HG03175 (cell line): ENCODE measurements at regions not wholly inside any gene's neighbourhood (a gene's known extent, or its start where the extent isn't known, plus 50 kb on each side); places are given as distances from the start of the nearest gene placed in this dataset.

Experiments
- ATAC-seq: cut with Tn5 transposase; IDR thresholded peaks from one replicate; pipeline ENCODE4 v1.9.1; 2021; ENCODE audit warnings: mild to moderate bottlenecking, moderate library complexity; ENCODE audit not compliant: unreplicated experiment

DNA sequence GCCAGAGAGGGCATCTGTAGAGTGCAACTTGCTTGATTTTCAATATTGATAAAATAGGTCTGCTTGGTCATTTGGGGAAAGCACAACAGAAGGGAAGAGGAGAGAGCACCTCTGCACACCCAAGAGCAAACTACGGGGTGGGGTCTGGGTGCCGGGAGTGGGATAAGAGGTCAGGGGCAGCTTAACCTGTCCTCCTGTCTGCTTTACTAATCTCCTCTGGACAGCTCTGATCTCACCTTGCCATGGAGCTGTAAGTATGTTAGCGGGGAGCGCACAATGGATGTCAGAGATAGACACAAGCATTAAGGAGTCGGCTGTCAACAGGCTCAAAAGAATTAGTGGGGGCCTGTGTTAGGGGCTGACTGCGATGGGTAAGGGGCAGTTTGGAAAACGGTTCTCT lies 328.7 kb downstream of the CYRIA start:
- ATAC-seq: no peak

DNA sequence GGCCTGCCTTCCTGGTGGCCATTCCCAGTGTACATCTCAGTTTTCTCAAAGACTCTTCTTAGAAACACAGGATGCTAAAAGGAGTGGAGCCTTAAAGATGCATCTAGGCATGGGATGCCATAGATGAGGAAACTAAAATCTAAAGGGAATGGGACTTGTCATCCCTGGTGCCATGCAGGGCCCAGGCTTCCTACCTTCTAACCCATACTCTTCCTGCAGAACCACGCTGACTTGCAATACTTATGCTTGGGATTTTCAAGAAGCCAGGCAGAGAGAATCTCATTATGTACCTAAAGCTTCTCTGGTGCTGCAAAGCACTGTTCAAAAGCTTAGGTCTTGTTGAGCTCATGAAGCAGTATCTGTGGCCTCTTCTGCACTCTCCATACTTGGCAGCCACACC lies 329.1 kb downstream of the CYRIA start:
- no peak for ATAC-seq

DNA sequence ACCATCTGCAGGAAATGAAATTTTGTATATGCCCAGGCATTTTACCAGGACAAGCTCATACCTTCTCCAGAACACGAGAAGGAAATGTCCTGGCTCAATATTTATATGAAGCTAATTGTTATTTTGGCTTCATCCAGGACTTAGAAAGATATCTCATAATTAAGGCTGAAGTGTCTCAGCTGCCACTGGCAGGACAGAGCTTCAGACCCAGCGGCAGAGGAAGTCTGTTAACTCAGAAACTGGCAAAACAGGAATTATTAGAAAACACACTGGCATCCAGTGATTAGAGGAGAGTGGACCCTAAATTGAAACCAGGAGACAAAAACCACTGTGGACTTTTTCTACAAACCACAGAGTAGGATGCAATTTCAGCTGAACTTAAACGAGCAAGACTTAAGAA lies 329.7 kb downstream of the CYRIA start:
- no peak for ATAC-seq

DNA sequence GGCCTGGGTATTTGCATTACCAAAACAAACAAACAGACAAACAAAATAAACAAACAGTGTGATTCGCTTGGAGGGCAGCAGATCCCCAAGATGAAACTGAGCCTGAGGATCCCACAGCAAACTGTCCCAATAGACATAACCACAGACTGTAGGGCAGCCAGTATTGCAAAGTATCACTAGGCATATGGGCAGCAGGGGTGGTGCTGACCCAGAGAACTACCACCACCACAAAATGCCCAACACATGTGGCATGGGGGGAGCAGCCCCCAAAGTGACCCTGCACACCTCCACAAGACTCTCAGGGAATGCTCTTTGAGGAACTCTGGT lies 330.1 kb downstream of the CYRIA start:
- no peak for ATAC-seq

DNA sequence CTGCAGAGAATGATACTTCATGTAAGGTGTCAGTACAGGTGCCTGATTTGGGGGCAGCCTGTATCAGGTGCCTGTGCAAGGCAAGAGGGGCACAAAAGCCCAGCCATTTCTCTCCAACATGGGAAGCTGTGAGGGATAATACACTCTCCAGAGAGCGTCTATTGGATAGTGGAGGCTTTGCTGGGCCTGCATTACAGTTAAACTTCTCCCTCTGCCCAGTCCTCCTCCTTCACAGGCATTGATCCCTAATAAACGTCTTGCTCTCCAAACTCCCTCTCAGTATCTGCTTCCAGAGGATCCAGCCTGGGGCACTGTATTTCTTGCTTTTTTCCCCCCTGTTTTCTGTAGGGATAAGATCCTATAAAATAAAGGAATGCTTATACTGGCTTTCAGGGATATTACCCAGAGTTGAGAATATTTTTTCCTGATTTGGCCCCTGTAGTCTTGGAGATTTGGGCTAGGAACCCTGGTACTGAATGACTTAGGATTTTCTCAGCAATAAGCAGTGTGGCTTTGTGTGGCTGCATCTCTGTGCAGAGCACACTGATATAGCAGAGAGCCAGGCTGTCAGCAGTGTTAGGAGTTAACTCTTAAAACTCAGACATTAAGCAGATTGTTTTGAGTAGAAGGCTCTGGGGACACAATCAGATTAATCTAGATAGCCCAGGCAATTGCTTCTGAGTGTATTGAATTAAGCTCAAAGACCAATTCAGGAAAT lies 330.6 kb downstream of the CYRIA start:
- no peak for ATAC-seq

DNA sequence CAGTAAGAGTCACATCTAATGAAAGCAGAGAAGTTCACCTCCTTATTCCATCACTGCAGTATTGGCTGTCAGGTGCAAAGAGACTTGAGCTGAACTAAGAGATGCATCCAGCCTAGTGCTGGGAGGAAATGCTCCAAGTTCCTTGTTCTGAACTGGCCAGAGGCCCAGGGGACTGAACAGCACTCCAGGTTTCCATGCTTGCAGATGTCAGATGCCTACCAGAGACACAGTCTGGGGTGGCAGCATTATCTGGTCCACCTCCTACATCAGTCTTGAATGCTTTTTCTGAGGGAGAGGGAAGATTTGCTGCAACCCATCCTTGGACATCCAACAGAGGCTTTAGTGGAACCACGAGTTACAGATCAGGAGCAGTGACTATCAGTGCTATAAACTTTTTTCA lies 331.3 kb downstream of the CYRIA start:
- no peak for ATAC-seq

DNA sequence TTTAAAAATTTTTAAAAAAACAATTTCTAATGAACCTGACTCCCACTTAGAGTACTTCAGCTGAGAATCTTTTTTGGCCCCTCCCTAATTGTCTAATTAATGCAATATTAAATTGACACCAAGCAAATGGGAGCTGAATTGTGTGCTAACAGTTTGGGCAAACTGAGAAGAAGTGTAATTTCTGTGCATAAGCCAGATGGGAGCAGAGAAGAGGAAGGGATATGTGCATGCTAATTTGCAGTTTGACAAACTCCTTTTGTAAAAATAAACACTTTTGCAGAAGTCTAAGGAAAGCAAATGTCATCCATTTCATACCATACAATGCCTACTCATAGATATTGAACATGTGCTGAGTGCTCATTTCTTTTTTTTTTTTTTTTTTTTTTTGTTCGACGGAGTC lies 332.0 kb downstream of the CYRIA start:
- ATAC-seq: no peak

DNA sequence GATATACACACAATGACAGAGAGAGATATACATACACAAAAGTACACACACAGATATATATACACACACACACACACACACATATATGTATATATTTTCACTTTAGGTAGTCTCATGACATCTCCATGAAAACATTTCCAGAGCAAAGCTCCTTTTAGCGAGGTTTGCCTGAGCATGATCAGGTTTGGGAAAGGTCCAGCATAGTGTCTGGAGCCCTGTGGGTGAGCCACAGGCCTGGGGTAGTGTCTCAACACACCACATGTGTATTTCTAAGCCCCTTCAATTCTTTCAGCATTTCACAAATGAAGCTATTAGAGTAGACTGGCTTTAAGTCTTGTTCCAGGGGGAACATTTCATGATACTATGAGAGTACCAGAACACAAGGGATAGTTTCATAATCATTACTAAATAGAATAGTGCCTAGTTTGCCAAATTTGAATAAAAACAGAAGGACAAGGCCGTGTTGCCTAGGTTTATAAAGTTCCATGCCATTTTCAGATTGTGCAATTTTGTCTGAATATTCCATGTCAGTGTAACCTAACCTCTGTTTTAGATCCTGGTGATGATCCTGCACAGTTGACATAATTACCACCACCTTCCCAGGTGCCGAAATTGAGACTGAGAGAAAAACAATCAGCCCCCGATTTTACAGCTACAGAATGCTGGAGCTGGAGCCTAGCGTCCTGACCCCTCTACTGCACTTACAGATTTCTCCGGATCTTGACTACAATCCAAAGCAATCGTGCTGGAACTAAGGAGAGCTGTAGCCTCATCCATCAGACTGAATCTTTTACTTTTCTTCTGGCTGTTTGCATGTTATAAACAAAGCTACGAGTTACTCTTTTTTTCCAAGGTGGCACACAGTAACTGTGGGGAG lies 332.7 kb downstream of the CYRIA start:
- ATAC-seq: no peak

DNA sequence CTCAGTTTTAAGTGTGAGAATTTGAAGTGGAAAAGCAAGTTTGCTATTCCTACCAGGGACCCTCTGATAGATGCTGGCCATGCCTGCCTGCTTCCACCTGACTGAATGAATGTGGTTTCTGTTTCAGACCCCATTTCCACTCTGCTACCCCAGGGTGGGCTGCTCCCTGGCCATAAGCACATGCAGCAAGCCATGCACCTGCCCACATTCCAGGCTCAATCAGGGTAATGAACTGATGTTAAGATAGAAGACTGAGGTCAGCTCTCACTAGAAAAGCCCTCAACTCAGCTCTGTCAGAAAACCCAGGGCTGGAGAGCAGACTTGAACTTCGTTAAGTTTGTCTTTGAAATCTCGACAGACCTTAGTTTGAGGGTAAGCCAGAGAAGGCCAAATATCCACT lies 333.9 kb downstream of the CYRIA start:
- ATAC-seq: no peak

DNA sequence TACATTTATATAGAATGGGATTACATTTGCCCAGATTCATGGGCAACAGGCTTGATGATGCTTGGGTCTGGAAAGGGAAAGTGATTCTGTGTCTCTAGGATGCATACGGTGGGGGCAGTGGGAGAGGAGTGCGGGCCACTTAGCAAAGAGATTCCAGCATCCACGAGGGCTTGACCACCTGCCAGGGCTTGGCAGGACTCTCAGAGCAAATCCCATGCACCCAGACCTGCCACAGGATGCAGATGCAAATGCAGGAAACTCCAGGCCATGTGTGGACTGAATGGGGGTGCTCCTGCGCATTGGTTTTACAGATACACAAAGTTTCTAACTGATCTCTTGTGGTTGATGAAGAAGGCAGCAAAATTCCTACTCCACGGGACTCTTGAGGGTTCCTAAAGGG lies 334.7 kb downstream of the CYRIA start:
- ATAC-seq: no peak

DNA sequence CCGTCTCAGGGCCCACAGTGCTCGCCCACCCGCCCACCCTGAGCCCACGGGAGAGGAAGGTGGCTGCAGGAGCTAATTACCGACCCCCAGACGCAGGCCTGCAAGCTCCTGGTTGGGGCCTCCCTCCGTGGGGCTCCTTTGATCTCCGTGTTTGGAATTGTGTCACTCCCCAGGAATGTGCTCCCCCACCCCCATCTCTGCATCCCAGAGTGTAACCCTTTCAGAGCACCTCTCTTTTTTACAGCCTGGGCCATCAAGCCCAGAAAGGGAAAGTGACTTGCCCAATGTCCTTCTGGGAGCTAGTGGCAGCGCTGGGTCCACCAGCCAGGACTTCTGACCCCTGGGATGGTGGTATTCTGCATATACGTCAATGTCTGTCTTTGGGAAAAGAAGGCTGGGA lies 335.1 kb downstream of the CYRIA start:
- no peak for ATAC-seq

DNA sequence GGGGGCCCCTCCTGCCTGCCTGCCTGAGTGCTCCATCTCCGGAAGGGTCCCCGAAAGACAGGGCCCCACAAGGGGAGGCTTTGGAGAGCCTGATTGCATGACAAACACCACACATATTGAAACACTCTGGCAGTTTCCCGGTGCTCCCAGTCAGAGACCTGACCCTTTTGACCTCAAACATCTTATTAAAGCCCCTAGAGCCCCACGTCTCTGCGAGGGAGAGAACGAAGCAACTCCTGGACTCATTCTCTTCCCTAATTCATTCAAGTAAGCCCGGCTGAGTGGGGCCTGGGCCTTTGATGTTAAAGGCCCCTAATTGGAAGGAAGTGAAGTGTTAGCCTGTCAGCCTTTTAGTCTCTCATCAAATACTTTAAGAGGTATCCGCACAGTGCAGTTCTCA lies 335.6 kb downstream of the CYRIA start:
- no peak for ATAC-seq

DNA sequence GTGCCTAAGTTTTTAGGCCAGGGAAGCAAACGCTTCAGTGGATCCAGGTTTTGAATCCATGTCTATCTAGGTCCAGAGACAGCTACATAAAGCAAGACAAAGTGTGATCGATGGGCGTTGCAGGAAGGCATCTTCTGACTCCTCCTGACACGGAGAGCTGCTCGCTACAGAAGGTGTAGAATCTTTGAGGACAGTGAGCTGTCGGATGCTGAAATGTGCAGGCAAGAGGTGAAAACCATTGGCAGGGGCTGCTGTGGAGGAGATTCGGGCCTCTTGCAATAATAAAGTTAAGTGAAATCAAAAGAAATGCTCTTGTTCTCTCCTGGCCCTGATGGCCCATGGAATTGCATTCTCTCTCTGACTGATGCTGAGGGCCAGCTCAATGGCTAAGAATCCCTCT lies 336.2 kb downstream of the CYRIA start:
- no peak for ATAC-seq

DNA sequence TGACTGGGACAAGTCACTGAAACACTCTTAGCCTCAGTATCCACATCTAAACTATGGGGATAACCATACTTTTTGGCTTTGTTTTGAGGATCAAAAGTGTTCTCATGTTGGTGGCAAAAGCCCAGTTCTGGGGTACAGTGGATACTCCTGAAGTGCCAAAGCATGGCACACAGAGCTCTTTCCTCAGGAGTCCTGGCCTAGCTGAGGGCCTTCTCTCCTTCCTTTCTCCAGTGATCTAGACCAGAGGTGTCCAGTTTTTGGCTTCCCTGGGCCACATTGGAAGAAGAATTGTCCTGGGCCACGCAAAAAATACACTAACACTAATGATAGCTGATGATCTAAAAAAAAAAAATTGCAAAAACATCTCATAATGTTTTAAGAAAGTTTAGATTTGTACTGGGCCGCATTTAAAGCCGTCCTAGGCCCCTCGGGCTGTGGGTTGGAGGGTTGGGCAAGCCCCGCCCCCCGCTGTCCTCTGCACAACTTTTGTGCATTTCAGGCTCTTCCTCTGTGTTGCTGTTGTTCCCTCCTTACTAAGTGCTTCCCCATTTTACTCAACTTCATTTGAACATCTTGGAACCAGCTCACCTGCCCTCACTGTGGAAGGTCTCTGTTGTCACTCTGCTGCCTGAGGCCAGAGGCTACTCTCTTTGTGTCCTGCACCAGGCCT lies 337.0 kb downstream of the CYRIA start:
- no peak for ATAC-seq

DNA sequence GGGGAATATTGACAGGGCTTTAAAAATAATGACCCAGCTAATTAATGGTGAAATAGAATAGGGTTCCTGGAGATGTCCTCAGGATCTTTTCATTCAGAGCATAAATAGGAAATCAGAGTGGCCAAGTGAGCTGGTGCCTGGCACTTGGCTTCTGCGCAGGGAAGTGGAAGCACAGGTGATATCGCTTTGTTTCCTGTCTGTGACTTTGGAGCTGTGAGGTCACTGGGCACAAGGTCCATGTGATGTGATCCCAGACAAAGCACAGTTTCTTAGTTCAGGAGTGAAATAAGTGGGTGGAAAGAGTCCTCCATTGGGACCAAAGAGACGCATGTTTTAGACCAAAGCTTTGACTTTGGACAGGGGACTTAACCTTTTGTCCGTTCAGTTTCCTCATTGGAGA lies 338.3 kb downstream of the CYRIA start:
- no peak for ATAC-seq

DNA sequence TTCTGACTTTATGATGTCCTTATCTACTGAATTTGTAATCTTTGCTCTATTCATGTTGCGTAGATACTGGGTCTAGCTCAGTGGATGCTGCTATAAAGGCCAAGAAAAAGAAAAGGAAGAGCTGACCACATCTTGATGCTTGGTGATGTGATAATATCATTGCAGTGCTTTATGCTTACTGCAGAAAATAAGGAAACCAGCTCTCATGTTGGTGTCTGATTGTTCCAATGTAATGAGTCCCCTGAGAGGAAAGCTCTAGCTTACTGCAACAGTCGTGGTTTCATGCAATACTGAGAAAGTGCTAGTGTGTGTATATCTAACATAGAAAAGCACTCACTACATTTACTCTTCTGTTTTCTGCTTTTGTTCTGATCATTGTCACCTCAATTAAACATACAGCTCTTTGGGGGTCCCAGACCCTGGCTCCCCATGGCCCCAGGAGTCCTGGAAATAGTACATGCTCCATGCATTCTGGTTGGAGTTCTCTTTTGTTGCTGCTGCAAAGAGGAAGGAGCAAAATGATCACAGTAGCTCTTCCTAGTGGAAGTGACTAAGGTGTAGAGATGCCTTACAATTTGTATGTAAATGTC lies 338.8 kb downstream of the CYRIA start:
- ATAC-seq: no peak

DNA sequence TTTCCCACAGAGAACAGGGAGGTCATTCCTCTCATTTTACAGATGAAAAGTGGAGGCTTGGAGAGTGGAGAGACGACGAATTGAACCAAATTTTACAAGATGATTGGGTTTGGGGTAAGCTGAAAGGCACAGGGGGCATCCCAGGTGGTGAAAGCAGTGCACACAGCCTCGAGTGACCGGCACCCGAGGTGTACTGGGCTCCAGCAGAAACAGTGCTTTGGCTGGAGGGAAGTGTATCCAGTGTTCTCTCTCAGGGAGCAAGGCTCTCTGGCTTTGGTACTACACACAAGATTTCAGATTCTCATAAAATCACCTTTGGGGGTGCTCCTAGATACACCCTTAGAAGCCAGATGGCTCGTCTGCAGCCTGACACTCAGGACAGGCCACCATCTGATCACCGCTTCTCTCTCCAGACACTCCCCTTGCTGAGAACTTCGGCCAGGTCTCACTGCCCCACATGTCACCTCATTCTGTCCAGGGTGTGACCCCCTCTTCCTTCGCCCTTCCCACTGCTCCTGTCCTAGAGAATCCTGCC lies 339.6 kb downstream of the CYRIA start:
- no peak for ATAC-seq

DNA sequence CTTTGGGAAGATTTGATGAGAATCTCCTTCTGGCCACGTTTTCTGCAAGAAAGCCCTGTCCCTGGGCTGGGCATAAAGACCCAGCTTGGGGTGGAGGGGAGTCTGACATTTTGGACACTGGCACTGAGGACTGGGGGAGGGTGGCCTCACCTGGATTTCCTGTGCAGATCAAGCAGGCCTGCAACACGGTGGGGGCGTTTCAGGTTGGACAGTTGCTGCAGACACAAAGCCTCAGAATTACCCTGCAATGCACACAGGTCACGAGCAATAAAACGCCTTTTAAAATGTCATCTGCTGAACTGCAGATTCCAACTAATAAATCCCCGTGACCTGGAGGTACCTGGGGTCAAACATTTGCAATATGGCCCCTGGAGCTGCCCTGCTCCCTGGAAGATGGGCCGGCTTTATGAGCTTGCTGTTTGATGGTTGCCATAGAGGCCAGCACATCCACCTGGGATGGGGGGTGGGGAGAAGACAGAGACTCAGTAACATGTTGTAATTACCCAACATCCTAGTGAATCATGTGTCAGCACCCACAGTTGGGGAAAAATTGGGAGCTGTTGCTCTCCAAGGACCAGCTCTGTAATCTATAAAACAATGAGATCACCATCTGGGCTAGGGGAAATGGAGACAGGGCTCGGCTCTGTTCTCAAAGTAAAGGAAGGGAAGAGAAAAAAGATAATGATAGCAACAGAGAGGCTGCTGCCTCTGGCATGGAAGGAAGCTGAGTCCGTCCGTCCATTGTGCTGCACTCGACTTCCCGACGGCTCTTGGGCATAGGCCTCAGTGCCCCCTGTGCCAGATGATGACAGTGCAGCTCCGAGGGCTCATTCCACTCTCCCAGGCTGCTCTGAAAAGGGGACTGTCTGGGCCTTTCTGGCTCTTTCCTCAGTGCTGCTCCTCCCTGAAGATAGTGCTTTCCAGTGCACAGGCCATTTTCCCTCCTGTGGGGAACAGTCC lies 340.3 kb downstream of the CYRIA start:
- ATAC-seq: no peak

DNA sequence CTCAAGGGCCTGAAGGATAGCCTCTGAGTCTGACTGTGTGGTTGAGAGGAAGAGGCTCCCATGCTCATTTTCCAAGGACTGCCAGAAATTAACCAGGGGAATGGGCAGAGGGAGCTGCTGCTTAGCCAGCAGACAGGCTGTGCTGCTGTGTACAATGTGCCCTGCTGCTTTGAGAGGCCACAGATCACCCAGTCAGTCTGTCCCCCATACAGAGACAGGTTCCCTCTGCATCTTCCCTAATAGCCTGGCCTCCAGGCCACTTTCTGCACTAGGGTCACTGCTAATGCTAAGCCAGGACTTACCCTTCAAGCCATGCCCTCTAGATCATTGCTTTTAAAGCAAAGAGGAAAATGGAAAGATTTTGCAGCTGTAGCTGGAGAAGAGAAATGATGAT lies 341.1 kb downstream of the CYRIA start:
- no peak for ATAC-seq
